Fibroblast of mammary gland (primary cell): ENCODE measurements at regions not wholly inside any gene's neighbourhood (a gene's known extent, or its start where the extent isn't known, plus 50 kb on each side); places are given as distances from the start of the nearest gene placed in this dataset.

ENCODE experiments used
- DNase-seq: peaks from one replicate; pipeline ENCODE4 v3.0.0-alpha.2; 2010; ENCODE audit warnings: low read depth
- H3K4me3 ChIP-seq: 2 replicates; pipeline ENCODE4 v1.5.1; 2011; ENCODE audit warnings: low read depth, mild to moderate bottlenecking, low read length, moderate library complexity; ENCODE audit not compliant: control insufficient read depth
- TF ChIP-seq, protein P1 (sequence below): conservative IDR thresholded peaks from 2 replicates; pipeline ENCODE4 v1.5.1; 2011; ENCODE audit warnings: low read depth, low read length, inconsistent platforms; ENCODE audit not compliant: control insufficient read depth, insufficient read depth

- peak; percentile 18 for DNase-seq
- H3K4me3 ChIP-seq: no peak overlapping the region
- TF ChIP-seq, protein P1, sequence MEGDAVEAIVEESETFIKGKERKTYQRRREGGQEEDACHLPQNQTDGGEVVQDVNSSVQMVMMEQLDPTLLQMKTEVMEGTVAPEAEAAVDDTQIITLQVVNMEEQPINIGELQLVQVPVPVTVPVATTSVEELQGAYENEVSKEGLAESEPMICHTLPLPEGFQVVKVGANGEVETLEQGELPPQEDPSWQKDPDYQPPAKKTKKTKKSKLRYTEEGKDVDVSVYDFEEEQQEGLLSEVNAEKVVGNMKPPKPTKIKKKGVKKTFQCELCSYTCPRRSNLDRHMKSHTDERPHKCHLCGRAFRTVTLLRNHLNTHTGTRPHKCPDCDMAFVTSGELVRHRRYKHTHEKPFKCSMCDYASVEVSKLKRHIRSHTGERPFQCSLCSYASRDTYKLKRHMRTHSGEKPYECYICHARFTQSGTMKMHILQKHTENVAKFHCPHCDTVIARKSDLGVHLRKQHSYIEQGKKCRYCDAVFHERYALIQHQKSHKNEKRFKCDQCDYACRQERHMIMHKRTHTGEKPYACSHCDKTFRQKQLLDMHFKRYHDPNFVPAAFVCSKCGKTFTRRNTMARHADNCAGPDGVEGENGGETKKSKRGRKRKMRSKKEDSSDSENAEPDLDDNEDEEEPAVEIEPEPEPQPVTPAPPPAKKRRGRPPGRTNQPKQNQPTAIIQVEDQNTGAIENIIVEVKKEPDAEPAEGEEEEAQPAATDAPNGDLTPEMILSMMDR: no peak
Measured at GRCh38 chr5:133801955-133802751, 166.3 kb downstream of the C5orf15 start.

- TF ChIP-seq, protein P1: no peak
- H3K4me3 ChIP-seq: no peak overlapping the region
- DNase-seq: no peak
Measured at GRCh38 chr5:133801431-133801830, 167.0 kb downstream of the C5orf15 start.

DNA sequence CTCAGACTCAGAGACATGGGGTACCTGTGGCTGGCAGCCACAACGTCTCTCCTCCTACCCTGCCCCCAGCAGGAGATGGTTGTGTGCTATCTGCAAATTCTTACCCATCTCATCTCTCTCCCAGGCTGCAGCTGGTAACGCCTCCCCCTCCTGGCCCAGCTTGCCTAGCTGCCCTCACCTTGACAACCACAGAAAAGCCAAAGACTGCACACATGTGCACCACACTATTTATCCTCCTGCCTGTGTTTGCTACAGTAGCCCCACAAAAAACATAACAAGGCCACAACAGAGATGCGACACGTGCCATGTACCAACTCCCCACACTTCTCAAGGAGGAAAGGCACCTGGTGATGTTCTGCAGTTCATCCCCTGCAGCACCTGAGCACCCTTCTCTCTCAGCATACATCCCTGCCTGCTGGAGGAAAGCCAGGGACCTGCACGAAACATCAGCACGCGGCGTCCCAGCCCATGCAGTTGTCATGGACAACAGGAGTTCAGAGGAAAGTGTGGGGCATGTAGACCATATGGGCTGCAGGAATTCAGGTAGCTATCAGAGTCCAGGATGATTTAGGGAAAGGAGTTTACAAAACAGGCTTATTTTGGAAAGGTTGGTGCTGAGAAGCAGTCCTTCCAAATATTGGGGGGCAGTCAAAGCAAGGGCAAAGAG lies 168.7 kb downstream of the C5orf15 start:
- TF ChIP-seq, protein P1: no peak
- no peak for DNase-seq
- H3K4me3 ChIP-seq: no peak overlapping the region

DNA sequence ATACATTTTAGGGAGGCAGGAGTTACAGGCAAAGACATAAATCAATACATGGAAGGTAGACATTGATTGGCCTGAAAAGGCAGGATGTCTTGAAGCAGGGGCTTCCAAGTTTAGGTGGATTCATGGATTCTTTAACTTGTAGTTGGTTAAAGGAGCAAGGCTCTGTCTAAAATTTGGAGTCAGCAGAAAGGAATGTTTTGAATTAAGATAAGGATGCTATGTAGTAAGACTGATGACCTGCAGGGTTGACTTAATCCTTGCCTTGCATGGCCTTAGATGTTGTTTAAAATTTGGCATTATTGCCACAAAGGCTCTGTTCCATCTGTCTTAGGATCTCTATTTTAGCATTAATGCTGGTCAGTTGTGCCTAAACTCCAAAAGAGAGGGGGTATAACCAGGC lies 171.3 kb downstream of the C5orf15 start:
- DNase-seq: no peak

GRCh38 chr5:133796186-133796585 lies 172.2 kb downstream of the C5orf15 start:
- TF ChIP-seq, protein P1: no peak
- no peak for DNase-seq
- no peak overlapping the region for H3K4me3 ChIP-seq

More for the DNA sequence above, 171.3 kb downstream of the C5orf15 start:
- TF ChIP-seq, protein P1: no peak
- H3K4me3 ChIP-seq: no peak overlapping the region

GRCh38 chr5:133794771-133795415 lies 173.5 kb downstream of the C5orf15 start:
- TF ChIP-seq, protein P1: no peak
- no peak for DNase-seq
- no peak overlapping the region for H3K4me3 ChIP-seq
